ENCODE measurements at regions not wholly inside any gene's neighbourhood (a gene's known extent, or its start where the extent isn't known, plus 50 kb on each side); places are given as distances from the start of the nearest gene placed in this dataset.

DNA sequence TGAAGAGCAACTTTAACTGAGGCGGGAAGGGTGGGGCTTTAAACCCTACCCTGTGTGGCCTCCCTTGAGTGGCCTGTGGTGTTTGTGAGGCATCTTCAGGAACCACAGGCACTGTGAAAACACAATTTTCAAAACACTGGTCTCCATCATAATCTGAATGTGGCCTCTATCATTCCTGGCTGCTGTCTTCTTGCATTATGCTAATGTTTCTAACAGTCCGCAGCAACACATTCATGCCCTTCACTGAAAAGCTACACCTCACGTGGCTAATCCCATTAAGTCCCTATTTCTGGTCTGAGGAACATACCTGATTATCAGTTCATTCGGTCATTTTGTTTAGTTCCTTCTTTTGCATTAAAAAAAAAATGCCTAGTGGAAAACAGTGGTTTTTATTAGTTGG is 94.6 kb downstream of the F11 start:
- TF ChIP-seq, protein P1, sequence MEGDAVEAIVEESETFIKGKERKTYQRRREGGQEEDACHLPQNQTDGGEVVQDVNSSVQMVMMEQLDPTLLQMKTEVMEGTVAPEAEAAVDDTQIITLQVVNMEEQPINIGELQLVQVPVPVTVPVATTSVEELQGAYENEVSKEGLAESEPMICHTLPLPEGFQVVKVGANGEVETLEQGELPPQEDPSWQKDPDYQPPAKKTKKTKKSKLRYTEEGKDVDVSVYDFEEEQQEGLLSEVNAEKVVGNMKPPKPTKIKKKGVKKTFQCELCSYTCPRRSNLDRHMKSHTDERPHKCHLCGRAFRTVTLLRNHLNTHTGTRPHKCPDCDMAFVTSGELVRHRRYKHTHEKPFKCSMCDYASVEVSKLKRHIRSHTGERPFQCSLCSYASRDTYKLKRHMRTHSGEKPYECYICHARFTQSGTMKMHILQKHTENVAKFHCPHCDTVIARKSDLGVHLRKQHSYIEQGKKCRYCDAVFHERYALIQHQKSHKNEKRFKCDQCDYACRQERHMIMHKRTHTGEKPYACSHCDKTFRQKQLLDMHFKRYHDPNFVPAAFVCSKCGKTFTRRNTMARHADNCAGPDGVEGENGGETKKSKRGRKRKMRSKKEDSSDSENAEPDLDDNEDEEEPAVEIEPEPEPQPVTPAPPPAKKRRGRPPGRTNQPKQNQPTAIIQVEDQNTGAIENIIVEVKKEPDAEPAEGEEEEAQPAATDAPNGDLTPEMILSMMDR (IDR thresholded peaks at IDR 0.05): no peak
- Histone ChIP-seq H3K36me3 (no peaks in the 10 kb centered on the region), H3K4me1 (no peaks in the 10 kb centered on the region), H3K9me3 (peaks cover 3 to 17% (median 15%) of the 10 kb centered on the region in 3 donors), H3K4me3 (no peak overlapping the region), H3K27ac (no peak overlapping the region), H3K27me3 (no peaks in the 10 kb centered on the region)
- DNase-seq: no peak
- intact Hi-C loops (cut with DNase I; ENCODE audit: low total_unique reads): no loop called here

DNA sequence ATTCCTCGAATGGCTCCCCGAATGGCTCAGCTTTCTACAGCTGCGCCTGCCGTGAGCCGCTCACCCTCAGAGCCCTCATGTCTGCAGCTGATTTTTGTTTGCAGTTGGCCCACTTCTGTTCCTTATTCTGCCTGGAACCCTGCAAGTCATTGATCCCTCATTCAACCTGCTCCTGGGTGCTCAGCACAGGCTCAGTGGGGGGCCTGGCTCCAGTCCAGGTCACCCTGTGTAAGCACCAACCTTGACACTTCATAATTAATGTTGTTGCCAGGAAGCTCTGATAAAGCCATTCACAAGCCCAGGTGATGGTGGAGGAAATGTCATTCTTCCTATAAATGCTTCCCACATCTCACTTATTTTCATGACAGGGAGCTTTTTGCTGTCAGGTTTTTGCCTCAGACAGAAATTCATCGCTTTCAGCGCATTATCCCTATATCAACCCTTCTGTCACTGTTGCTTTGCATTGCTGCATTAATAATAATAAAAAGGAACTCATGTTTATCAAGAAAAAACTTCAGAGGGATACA is 85.7 kb downstream of the F11 start:
- TF ChIP-seq, protein P1 (IDR thresholded peaks at IDR 0.05): no peak
- Histone ChIP-seq H3K4me1 (no peaks in the 10 kb centered on the region), H3K27me3 (no peaks in the 10 kb centered on the region), H3K9me3 (no peaks in the 10 kb centered on the region), H3K36me3 (no peaks in the 10 kb centered on the region), H3K27ac (no peak overlapping the region), H3K4me3 (no peak overlapping the region)
- intact Hi-C loops (cut with DNase I; ENCODE audit: low total_unique reads): no loop called here
- no peak for DNase-seq

DNA sequence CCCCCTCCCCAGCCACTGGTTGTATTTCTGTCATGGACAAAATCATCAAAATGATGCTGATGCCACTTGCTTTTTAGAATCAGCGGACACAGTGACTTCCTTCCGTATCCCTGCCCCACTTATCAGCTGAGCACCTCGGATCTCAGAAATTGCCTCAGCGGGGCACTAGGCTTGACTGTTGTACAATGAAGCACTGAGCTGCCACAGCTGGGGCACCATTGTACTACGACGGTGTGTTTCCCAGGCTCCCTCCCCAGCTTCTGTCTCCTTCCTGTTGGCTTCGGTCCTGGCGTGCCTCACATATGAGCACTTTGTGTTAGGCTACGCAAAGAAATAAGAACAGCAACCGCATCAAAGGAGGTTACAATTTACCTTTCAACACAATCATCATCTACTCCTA is 82.4 kb downstream of the F11 start:
- no peak overlapping the region for H3K4me3 ChIP-seq
- no peaks in the 10 kb centered on the region for H3K27me3 ChIP-seq
- no peak overlapping the region for H3K27ac ChIP-seq
- no peak for DNase-seq
- TF ChIP-seq, protein P1 (IDR thresholded peaks at IDR 0.05): no peak
- H3K36me3 ChIP-seq: no peaks in the 10 kb centered on the region
- H3K9me3 ChIP-seq: no peaks in the 10 kb centered on the region
- no peaks in the 10 kb centered on the region for H3K4me1 ChIP-seq
- intact Hi-C loops (cut with DNase I; ENCODE audit: low total_unique reads): no loop called here

DNA sequence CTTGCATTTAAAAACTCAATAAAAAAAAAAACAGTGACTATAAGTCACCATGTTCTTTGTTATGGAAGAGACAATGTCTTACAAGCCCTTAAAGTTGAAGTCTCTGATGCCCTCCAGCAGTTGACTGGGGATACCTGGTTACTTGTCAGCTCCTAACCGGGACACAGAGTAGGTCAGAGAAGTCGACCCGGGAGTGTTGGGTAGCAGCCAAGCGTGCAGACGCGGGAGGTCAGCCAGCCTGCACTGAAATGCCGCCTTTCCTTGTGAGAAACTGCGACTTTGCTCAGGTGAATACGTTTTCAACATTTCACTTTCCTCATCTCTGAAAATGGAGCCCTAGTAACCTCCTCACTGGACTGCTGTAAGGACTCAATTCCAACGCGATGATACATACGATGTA is 81.8 kb downstream of the F11 start:
- Histone ChIP-seq H3K27me3 (no peaks in the 10 kb centered on the region), H3K27ac (no peak overlapping the region), H3K4me3 (no peak overlapping the region), H3K9me3 (no peaks in the 10 kb centered on the region), H3K4me1 (no peaks in the 10 kb centered on the region), H3K36me3 (no peaks in the 10 kb centered on the region)
- intact Hi-C loops (cut with DNase I; ENCODE audit: low total_unique reads): no loop called here
- no peak for DNase-seq
- TF ChIP-seq, protein P1 (IDR thresholded peaks at IDR 0.05): no peak

DNA sequence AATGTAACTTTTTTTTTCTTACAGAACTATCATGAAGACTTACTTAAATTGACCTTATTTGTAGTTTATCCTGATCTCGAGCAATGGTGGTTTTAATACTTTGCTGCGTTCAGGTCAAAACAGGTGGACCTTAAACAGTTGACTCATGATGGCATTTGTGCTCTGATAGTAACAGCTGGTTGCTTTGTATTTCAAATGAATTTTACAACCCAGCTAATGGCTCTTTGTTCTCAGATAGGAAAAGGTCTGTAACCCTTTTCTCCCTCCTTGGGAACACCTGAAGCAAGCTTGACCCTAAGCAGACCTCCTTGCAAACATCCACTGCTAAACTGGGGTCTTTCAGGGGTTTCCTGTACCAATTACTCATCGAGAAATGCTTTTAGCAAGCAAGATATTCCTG is 79.2 kb downstream of the F11 start:
- Histone ChIP-seq H3K36me3 (no peaks in the 10 kb centered on the region), H3K27me3 (no peaks in the 10 kb centered on the region), H3K4me1 (no peaks in the 10 kb centered on the region), H3K9me3 (peaks cover 0 to 10% (median 4%) of the 10 kb centered on the region in 3 donors), H3K4me3 (no peak overlapping the region), H3K27ac (no peak overlapping the region)
- TF ChIP-seq, protein P1 (IDR thresholded peaks at IDR 0.05): no peak
- DNase-seq: no peak
- intact Hi-C loops (cut with DNase I; ENCODE audit: low total_unique reads): no loop called here

DNA sequence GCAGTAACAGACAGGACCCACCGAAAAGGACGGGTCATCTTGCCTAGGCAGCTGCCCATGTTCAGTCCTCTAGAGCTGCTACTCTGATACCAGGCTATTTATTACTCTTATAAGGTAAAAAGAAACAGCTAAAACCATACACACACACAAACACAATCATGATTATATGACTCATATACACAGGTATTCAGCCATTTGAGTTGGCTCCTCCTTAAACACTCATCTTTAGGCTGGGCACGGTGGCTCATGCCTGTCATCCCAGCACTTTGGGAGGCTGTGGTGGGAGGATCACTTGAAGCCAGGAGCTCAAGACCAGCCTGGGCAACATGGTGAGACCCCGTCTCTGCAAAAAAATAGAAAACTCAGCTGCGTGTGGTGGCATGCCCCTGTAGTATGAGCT is 76.6 kb downstream of the F11 start:
- Histone ChIP-seq H3K4me1 (no peaks in the 10 kb centered on the region), H3K4me3 (no peak overlapping the region), H3K36me3 (no peaks in the 10 kb centered on the region), H3K27me3 (no peaks in the 10 kb centered on the region), H3K27ac (no peak overlapping the region), H3K9me3 (peaks cover 0 to 10% (median 4%) of the 10 kb centered on the region in 3 donors)
- TF ChIP-seq, protein P1 (IDR thresholded peaks at IDR 0.05): no peak
- intact Hi-C loops (cut with DNase I; ENCODE audit: low total_unique reads): no loop called here
- DNase-seq: no peak

Data from tibial artery (tissue), 4 donors.